Gastroesophageal sphincter (tissue), 4 donors: ENCODE measurements at regions not wholly inside any gene's neighbourhood (a gene's known extent, or its start where the extent isn't known, plus 50 kb on each side); places are given as distances from the start of the nearest gene placed in this dataset.

ENCODE experiments used
- ATAC-seq: fragments of 150-250 bp; one replicate; pipeline ENCODE4 v1.9.1; 2016; ENCODE audit warnings: mild to moderate bottlenecking, moderate library complexity
- H3K27ac ChIP-seq, 4 donors: fragments of 200-600 bp; sonication (generic) in 3 of 4; 1 replicate in 3 of 4; 2 replicates in 1 of 4; pipeline ENCODE4 v1.5.1; 2016 to 2019
- H3K27me3 ChIP-seq: fragments of 200-600 bp; sonication (generic); one replicate; pipeline ENCODE4 v1.5.1; 2019
- H3K36me3 ChIP-seq, 2 donors: fragments of 200-600 bp; sonication (generic); one replicate each; pipeline ENCODE4 v1.5.1; 2019; ENCODE audit warnings: control low read depth in 1 of 2
- H3K4me1 ChIP-seq, 3 donors: fragments of 200-600 bp; sonication (generic); 1 replicate in 2 of 3; 2 replicates in 1 of 3; pipeline ENCODE4 v1.5.1; 2016 to 2019; ENCODE audit warnings: control low read depth in 2 of 3
- H3K4me3 ChIP-seq, 2 donors: fragments of 200-600 bp; sonication (generic); one replicate each; pipeline ENCODE4 v1.5.1; 2019; ENCODE audit warnings: mild to moderate bottlenecking in 1 of 2, moderate library complexity in 1 of 2
- H3K9me3 ChIP-seq, 3 donors: fragments of 200-600 bp; sonication (generic); one replicate each; pipeline ENCODE4 v1.5.1; 2017 to 2019; ENCODE audit warnings: control low read depth in 2 of 3
- CTCF ChIP-seq, 4 experiments: fragments of 200-600 bp in 2 of 4; fragments of 450-650 bp in 2 of 4; sonication (generic) in 1 of 4; IDR thresholded peaks; one replicate each; pipeline ENCODE4 v1.5.1; 2017 to 2019; ENCODE audit warnings: antibody characterized with exemption in 4 of 4, mild to moderate bottlenecking in 2 of 4, moderate library complexity in 2 of 4
- EP300 ChIP-seq: sonication (generic); formaldehyde crosslinking; IDR thresholded peaks from one replicate; pipeline ENCODE4 v1.6.1; 2017; ENCODE audit warnings: antibody characterized with exemption, mild to moderate bottlenecking
- POLR2A ChIP-seq, 2 donors: fragments of 450-650 bp; IDR thresholded peaks; one replicate each; pipeline ENCODE4 v1.6.1; 2017; ENCODE audit warnings: antibody characterized with exemption in 2 of 2, mild to moderate bottlenecking in 2 of 2, moderate library complexity in 1 of 2
- POLR2AphosphoS5 ChIP-seq: sonication (generic); formaldehyde crosslinking; IDR thresholded peaks from one replicate; pipeline ENCODE4 v1.6.1; 2017; ENCODE audit warnings: antibody characterized with exemption
- WGBS, 2 donors: methylation state at CpG; one replicate each; pipeline ENCODE4 v1.1.5; 2018; ENCODE audit warnings: low coverage in 1 of 2; 5-methylcytosine and 5-hydroxymethylcytosine counted together

GRCh38 chr6:65819152-65819551 lies 112.1 kb upstream of the EYS start:
- Histone ChIP-seq H3K4me3 (no peak overlapping the region), H3K4me1 (no peaks in the 10 kb centered on the region), H3K36me3 (no peaks in the 10 kb centered on the region), H3K9me3 (no peaks in the 10 kb centered on the region), H3K27me3 (no peaks in the 10 kb centered on the region), H3K27ac (no peak overlapping the region)
- no peak for ATAC-seq
- WGBS, 2 donors, result 88 to 100% methylated on average over 2 of the region's 2 CpGs
- TF ChIP-seq CTCF (IDR thresholded peaks at IDR 0.05), result no peak
- TF ChIP-seq EP300, result no peak
- no peak for TF ChIP-seq POLR2AphosphoS5
- TF ChIP-seq POLR2A (IDR thresholded peaks at IDR 0.05), result no peak

GRCh38 chr6:65818576-65818975 lies 111.5 kb upstream of the EYS start:
- H3K27me3 ChIP-seq, result no peaks in the 10 kb centered on the region
- H3K4me3 ChIP-seq, result no peak overlapping the region
- H3K4me1 ChIP-seq, result no peaks in the 10 kb centered on the region
- WGBS, 2 donors, result 79 to 81% methylated on average over 4 to 5 of the region's 5 CpGs
- H3K36me3 ChIP-seq, result no peaks in the 10 kb centered on the region
- no peak overlapping the region for H3K27ac ChIP-seq
- ATAC-seq, result no peak
- H3K9me3 ChIP-seq, result no peaks in the 10 kb centered on the region
- no peak for TF ChIP-seq CTCF (IDR thresholded peaks at IDR 0.05)
- TF ChIP-seq POLR2AphosphoS5, result no peak
- TF ChIP-seq POLR2A (IDR thresholded peaks at IDR 0.05), result no peak
- no peak for TF ChIP-seq EP300

- no peaks in the 10 kb centered on the region for H3K36me3 ChIP-seq
- TF ChIP-seq CTCF (IDR thresholded peaks at IDR 0.05) (no peak), POLR2A (IDR thresholded peaks at IDR 0.05) (no peak), POLR2AphosphoS5 (no peak), EP300 (no peak)
- H3K4me1 ChIP-seq, result no peaks in the 10 kb centered on the region
- H3K27me3 ChIP-seq, result no peaks in the 10 kb centered on the region
- no peak for ATAC-seq
- H3K27ac ChIP-seq, result no peak overlapping the region
- 67 to 72% methylated on average over 2 of the region's 2 CpGs for WGBS, 2 donors
- H3K9me3 ChIP-seq, result no peaks in the 10 kb centered on the region
- no peak overlapping the region for H3K4me3 ChIP-seq
These were observed 110.0 kb upstream of the EYS start for GRCh38 chr6:65816991-65817390.

GRCh38 chr6:65814071-65814470 lies 107.0 kb upstream of the EYS start:
- Histone ChIP-seq H3K9me3 (no peaks in the 10 kb centered on the region), H3K4me3 (no peak overlapping the region), H3K27ac (no peak overlapping the region), H3K36me3 (no peaks in the 10 kb centered on the region), H3K4me1 (no peaks in the 10 kb centered on the region), H3K27me3 (no peaks in the 10 kb centered on the region)
- TF ChIP-seq EP300 (no peak), POLR2AphosphoS5 (no peak), POLR2A (IDR thresholded peaks at IDR 0.05) (no peak), CTCF (IDR thresholded peaks at IDR 0.05) (no peak)
- WGBS, 2 donors, result 70 to 75% methylated on average over 3 of the region's 3 CpGs
- ATAC-seq, result no peak

GRCh38 chr6:65803186-65803585 lies 96.2 kb upstream of the EYS start:
- no peak for ATAC-seq
- TF ChIP-seq POLR2AphosphoS5, result no peak
- TF ChIP-seq CTCF (IDR thresholded peaks at IDR 0.05), result no peak
- no peak for TF ChIP-seq EP300
- no peak for TF ChIP-seq POLR2A (IDR thresholded peaks at IDR 0.05)
- no peaks in the 10 kb centered on the region for H3K27me3 ChIP-seq

More at GRCh38 chr6:65803186-65803585, 96.2 kb upstream of the EYS start:
- Histone ChIP-seq H3K9me3 (no peaks in the 10 kb centered on the region), H3K27ac (no peak overlapping the region), H3K4me3 (no peak overlapping the region), H3K36me3 (no peaks in the 10 kb centered on the region), H3K4me1 (no peaks in the 10 kb centered on the region)
